IMR-90 (cell line): ENCODE measurements at regions not wholly inside any gene's neighbourhood (a gene's known extent, or its start where the extent isn't known, plus 50 kb on each side); places are given as distances from the start of the nearest gene placed in this dataset.

ENCODE experiments used
- ATAC-seq: fragments of 200-7000 bp; cut with Tn5 transposase; 2 replicates; pipeline ENCODE4 v1.9.1; 2020; ENCODE audit warnings: low read depth, mild to moderate bottlenecking, moderate library complexity
- BruUV-seq: library from RNA; stranded (reverse); fragments of 400-500 nt; replicated peaks from 2 replicates; lab custom pipeline; 2021; lab: Mats Ljungman, UMichigan
- CTCF ChIA-PET: fragments of 300-600 bp; formaldehyde crosslinking; extraction: SDS; loops from one replicate; lab custom pipeline; 2021; ENCODE audit warnings: antibody characterized with exemption; lab: Yijun Ruan, JAX
- POLR2A ChIA-PET: fragments of 300-600 bp; sonication (Branson Sonifier 250); formaldehyde crosslinking; loops from one replicate; lab custom pipeline; 2022; ENCODE audit warnings: antibody characterized with exemption; ENCODE audit not compliant: unreplicated experiment; lab: Charles Lee
- DNase-seq: peaks from one replicate; pipeline ENCODE4 v3.0.0; 2013
- H2AFZ ChIP-seq: replicated peaks from 2 replicates; pipeline ENCODE3; 2013; ENCODE audit warnings: low read length, mild to moderate bottlenecking; ENCODE audit not compliant: poor library complexity
- H2AK5ac ChIP-seq: 2 replicates; pipeline ENCODE4 v1.6.1; 2013; ENCODE audit warnings: low read depth, low read length, inconsistent platforms
- H2AK9ac ChIP-seq: replicated peaks from 2 replicates; pipeline ENCODE3; 2013; ENCODE audit warnings: mild to moderate bottlenecking, low read depth, low read length, moderate library complexity; ENCODE audit not compliant: poor library complexity
- H2BK120ac ChIP-seq: 2 replicates; pipeline ENCODE4 v1.6.1; 2013; ENCODE audit warnings: low read depth, low read length, inconsistent platforms
- H2BK15ac ChIP-seq: 3 replicates; pipeline ENCODE4 v1.6.1; 2013; ENCODE audit warnings: low read depth, low read length, inconsistent platforms
- H2BK20ac ChIP-seq: 2 replicates; pipeline ENCODE4 v1.6.1; 2013; ENCODE audit warnings: low read depth, mild to moderate bottlenecking, inconsistent platforms, low read length, moderate library complexity
- H2BK5ac ChIP-seq: 2 replicates; pipeline ENCODE4 v1.6.1; 2013; ENCODE audit warnings: mild to moderate bottlenecking, low read depth, low read length, inconsistent platforms; ENCODE audit not compliant: poor library complexity, severe bottlenecking
- H3K14ac ChIP-seq: replicated peaks from 2 replicates; pipeline ENCODE4 v1.6.1; 2013; ENCODE audit warnings: low read depth, low read length, inconsistent platforms
- H3K18ac ChIP-seq: 2 replicates; pipeline ENCODE4 v1.6.1; 2013; ENCODE audit warnings: low read depth, low read length, control low read depth
- H3K23ac ChIP-seq: 2 replicates; pipeline ENCODE4 v1.6.1; 2013; ENCODE audit warnings: low read depth, low read length, inconsistent platforms
- H3K27ac ChIP-seq: 2 replicates; pipeline ENCODE4 v1.5.1; 2013; ENCODE audit warnings: mild to moderate bottlenecking, control low read depth, low read length; ENCODE audit not compliant: insufficient read depth
- H3K27me3 ChIP-seq: 2 replicates; pipeline ENCODE4 v1.6.1; 2013; ENCODE audit warnings: low read length; ENCODE audit not compliant: control insufficient read depth, insufficient read depth
- H3K36me3 ChIP-seq: 2 replicates; pipeline ENCODE4 v1.6.1; 2013; ENCODE audit warnings: low read length, mixed read lengths; ENCODE audit not compliant: control insufficient read depth, insufficient read depth
- H3K4ac ChIP-seq: 2 replicates; pipeline ENCODE4 v1.6.1; 2013; ENCODE audit warnings: low read depth, low read length, inconsistent platforms
- H3K4me1 ChIP-seq: 2 replicates; pipeline ENCODE4 v1.6.1; 2013; ENCODE audit warnings: low read length, mixed read lengths; ENCODE audit not compliant: control insufficient read depth, insufficient read depth
- H3K4me2 ChIP-seq: 2 replicates; pipeline ENCODE4 v1.6.1; 2013; ENCODE audit warnings: low read depth, mild to moderate bottlenecking, control low read depth, low read length, moderate library complexity
- H3K4me3 ChIP-seq: 2 replicates; pipeline ENCODE4 v1.5.1; 2013; ENCODE audit warnings: low read depth, mild to moderate bottlenecking, control low read depth, low read length, moderate library complexity; ENCODE audit not compliant: insufficient read depth
- H3K56ac ChIP-seq: 2 replicates; pipeline ENCODE4 v1.6.1; 2013; ENCODE audit warnings: low read length, inconsistent platforms; ENCODE audit not compliant: insufficient read depth; ENCODE audit errors: extremely low read depth
- H3K79me1 ChIP-seq, 2 experiments: 2 replicates each; pipeline ENCODE4 v1.6.1; 2013; ENCODE audit warnings: low read length in 2 of 2, inconsistent platforms in 1 of 2, low read depth in 1 of 2
- H3K9ac ChIP-seq: 2 replicates; pipeline ENCODE4 v1.6.1; 2013; ENCODE audit warnings: low read depth, low read length, control low read depth
- H3K9me1 ChIP-seq: 2 replicates; pipeline ENCODE4 v1.6.1; 2013; ENCODE audit warnings: low read length, inconsistent platforms; ENCODE audit not compliant: insufficient read depth
- H3K9me3 ChIP-seq: 2 replicates; pipeline ENCODE4 v1.6.1; 2013; ENCODE audit warnings: low read length; ENCODE audit not compliant: control insufficient read depth, insufficient read depth
- H4K20me1 ChIP-seq: 2 replicates; pipeline ENCODE4 v1.6.1; 2013; ENCODE audit warnings: low read length, inconsistent platforms; ENCODE audit not compliant: insufficient read depth
- H4K5ac ChIP-seq: 2 replicates; pipeline ENCODE4 v1.6.1; 2013; ENCODE audit warnings: mild to moderate bottlenecking, low read depth, low read length, control low read depth
- H4K8ac ChIP-seq, 2 experiments: 2 replicates each; pipeline ENCODE4 v1.6.1; 2013; ENCODE audit warnings: low read depth in 2 of 2, low read length in 2 of 2, control low read depth in 1 of 2, inconsistent platforms in 1 of 2
- H4K91ac ChIP-seq: 2 replicates; pipeline ENCODE4 v1.6.1; 2013; ENCODE audit warnings: low read depth, low read length, inconsistent platforms; ENCODE audit not compliant: insufficient read depth
- RAD21 ChIP-seq: IDR thresholded peaks from 2 replicates; pipeline ENCODE4 v1.6.1; 2012; ENCODE audit warnings: low read length, improper control_type of control experiment
- WGBS, 2 experiments: methylation state at CpG; one replicate each; pipeline versions ENCODE4 v1.1.5 to v1.1.7; 2013; ENCODE audit warnings: missing lambda C conversion rate in 2 of 2; ENCODE audit not compliant: insufficient read length in 1 of 2; ENCODE audit errors: extremely low coverage in 2 of 2; 5-methylcytosine and 5-hydroxymethylcytosine counted together
- dilution Hi-C: fragments of 300-500 bp; cut with HindIII; formaldehyde crosslinking; loops from one replicate; pipeline ENCODE4 v1.14.3; 2018; ENCODE audit warnings: low sequenced_read_pairs; ENCODE audit not compliant: unreplicated experiment
- in situ Hi-C: fragments of 300-500 bp; cut with MboI; formaldehyde crosslinking; loops from 3 replicates; pipeline ENCODE4 v1.14.3; 2019; ENCODE audit warnings: low sequenced_read_pairs, inconsistent platforms, mixed read lengths
- intact Hi-C: fragments of 100-400 bp; cut with micrococcal nuclease; formaldehyde crosslinking; loops from 2 replicates; pipeline ENCODE4 v1.10.0; 2022

DNA sequence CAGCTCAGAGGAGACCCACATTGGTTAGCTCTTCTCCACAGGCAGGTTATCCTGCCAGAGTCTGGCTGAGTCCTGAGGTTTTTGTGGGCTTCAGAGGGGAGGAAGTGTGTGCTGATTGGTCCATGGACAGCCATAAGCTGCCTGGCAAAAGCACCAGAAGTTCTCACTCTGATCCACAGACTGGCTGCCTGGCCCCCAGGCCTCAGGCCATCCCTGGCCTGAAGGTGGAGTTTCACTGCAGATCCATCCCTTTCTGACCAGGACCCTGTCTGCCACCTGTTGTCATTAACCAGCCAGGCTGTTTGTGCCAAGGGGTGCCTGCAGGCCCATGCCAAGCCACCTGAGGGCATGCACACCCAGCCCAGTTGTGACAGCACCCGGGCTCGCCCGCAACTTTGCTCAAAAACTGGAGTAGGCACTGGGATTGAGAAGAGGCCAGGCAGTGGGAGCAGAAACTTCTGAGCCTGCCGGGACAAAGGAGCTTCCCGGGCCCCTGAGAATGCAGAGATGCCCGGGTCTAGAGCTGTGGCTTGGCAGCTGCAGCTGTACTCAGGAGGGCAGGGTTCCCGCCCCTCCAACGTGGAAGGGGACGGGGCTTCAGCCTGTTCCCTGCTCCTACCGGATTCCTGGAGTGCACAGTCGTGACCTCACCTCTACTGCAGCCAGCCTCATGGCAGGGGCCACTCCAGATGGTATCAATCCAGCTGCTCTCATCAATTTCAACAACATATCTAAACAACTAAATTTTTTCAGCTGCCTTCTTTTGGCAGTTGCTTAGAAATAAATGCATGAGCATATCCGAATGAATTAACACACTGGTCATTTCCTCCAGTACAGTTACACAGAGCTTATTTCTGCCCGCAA lies 1277.3 kb downstream of the SLC16A7 start:
- intact Hi-C loops (no loop called here), in situ Hi-C loops (no loop called here), dilution Hi-C loops (no loop called here)
- H2AK5ac ChIP-seq: no peak overlapping the region
- ATAC-seq: peak; percentile 89
- H3K9ac ChIP-seq: no peak overlapping the region
- H4K8ac ChIP-seq: peak overlapping the region in 1 of 2 experiments; percentile 42; a peak in 1 of 4 replicates
- no peak overlapping the region; the same call in 2 of the 3 replicates for H2BK15ac ChIP-seq
- peak overlapping the region; percentile 71; the same call in 1 of the 2 replicates for H3K27ac ChIP-seq
- CTCF ChIA-PET: interaction anchor here (0.6 kb wide), 1 partner anchor 43 kb away, joined by 3 read pairs; no protein-coding TSS in a partner anchor
- H3K4me2 ChIP-seq: no peak overlapping the region
- H3K4me3 ChIP-seq: no peak overlapping the region
- peak overlapping the region; percentile 43 for H4K91ac ChIP-seq
- BruUV-seq: no TSS peak
- no peaks in the 10 kb centered on the region for H4K20me1 ChIP-seq
- peak overlapping the region; percentile 27 for H2AFZ ChIP-seq
- no peak overlapping the region; the same call in 1 of the 2 replicates for H3K14ac ChIP-seq
- H2AK9ac ChIP-seq: no peak overlapping the region
- no peak overlapping the region for H2BK5ac ChIP-seq
- TF ChIP-seq RAD21: no peak
- peak overlapping the region; percentile 2; the same call in 1 of the 2 replicates for H3K23ac ChIP-seq
- no peaks in the 10 kb centered on the region for H3K9me1 ChIP-seq
- POLR2A ChIA-PET: no interaction called here
- H3K36me3 ChIP-seq: no peaks in the 10 kb centered on the region
- 0% methylated on average over 5 of the region's 13 CpGs; no CpG with 5 or more reads in 1 of the 2 experiments for WGBS, 2 experiments
- peak overlapping the region; percentile 23; the same call in 1 of the 2 replicates for H4K5ac ChIP-seq
- H2BK120ac ChIP-seq: peak overlapping the region; percentile 64
- no peak for DNase-seq
- H3K4ac ChIP-seq: peak overlapping the region; percentile 69
- H3K4me1 ChIP-seq: peaks cover 5% of the 10 kb centered on the region; the same call in 1 of the 2 replicates
- H3K18ac ChIP-seq: no peak overlapping the region; the same call in 1 of the 2 replicates
- no peaks in the 10 kb centered on the region for H3K79me1 ChIP-seq
- no peak overlapping the region for H2BK20ac ChIP-seq
- H3K27me3 ChIP-seq: no peaks in the 10 kb centered on the region
- H3K56ac ChIP-seq: 0 out of 2 replicates have a peak overlapping the region, but pooled peaks have one; percentile 60
- H3K9me3 ChIP-seq: no peaks in the 10 kb centered on the region
